IMR-90 (cell line): ENCODE measurements at regions not wholly inside any gene's neighbourhood (a gene's known extent, or its start where the extent isn't known, plus 50 kb on each side); places are given as distances from the start of the nearest gene placed in this dataset.

Source experiments
- ATAC-seq: fragments of 200-7000 bp; cut with Tn5 transposase; 2 replicates; pipeline ENCODE4 v1.9.1; 2020; ENCODE audit warnings: low read depth, mild to moderate bottlenecking, moderate library complexity
- BruUV-seq: library from RNA; stranded (reverse); fragments of 400-500 nt; replicated peaks from 2 replicates; lab custom pipeline; 2021; lab: Mats Ljungman, UMichigan
- CTCF ChIA-PET: fragments of 300-600 bp; formaldehyde crosslinking; extraction: SDS; loops from one replicate; lab custom pipeline; 2021; ENCODE audit warnings: antibody characterized with exemption; lab: Yijun Ruan, JAX
- POLR2A ChIA-PET: fragments of 300-600 bp; sonication (Branson Sonifier 250); formaldehyde crosslinking; loops from one replicate; lab custom pipeline; 2022; ENCODE audit warnings: antibody characterized with exemption; ENCODE audit not compliant: unreplicated experiment; lab: Charles Lee
- DNase-seq: peaks from one replicate; pipeline ENCODE4 v3.0.0; 2013
- H2AFZ ChIP-seq: replicated peaks from 2 replicates; pipeline ENCODE3; 2013; ENCODE audit warnings: low read length, mild to moderate bottlenecking; ENCODE audit not compliant: poor library complexity
- H2AK5ac ChIP-seq: 2 replicates; pipeline ENCODE4 v1.6.1; 2013; ENCODE audit warnings: low read depth, low read length, inconsistent platforms
- H2AK9ac ChIP-seq: replicated peaks from 2 replicates; pipeline ENCODE3; 2013; ENCODE audit warnings: mild to moderate bottlenecking, low read depth, low read length, moderate library complexity; ENCODE audit not compliant: poor library complexity
- H2BK120ac ChIP-seq: 2 replicates; pipeline ENCODE4 v1.6.1; 2013; ENCODE audit warnings: low read depth, low read length, inconsistent platforms
- H2BK15ac ChIP-seq: 3 replicates; pipeline ENCODE4 v1.6.1; 2013; ENCODE audit warnings: low read depth, low read length, inconsistent platforms
- H2BK20ac ChIP-seq: 2 replicates; pipeline ENCODE4 v1.6.1; 2013; ENCODE audit warnings: low read depth, mild to moderate bottlenecking, inconsistent platforms, low read length, moderate library complexity
- H2BK5ac ChIP-seq: 2 replicates; pipeline ENCODE4 v1.6.1; 2013; ENCODE audit warnings: mild to moderate bottlenecking, low read depth, low read length, inconsistent platforms; ENCODE audit not compliant: poor library complexity, severe bottlenecking
- H3K14ac ChIP-seq: replicated peaks from 2 replicates; pipeline ENCODE4 v1.6.1; 2013; ENCODE audit warnings: low read depth, low read length, inconsistent platforms
- H3K18ac ChIP-seq: 2 replicates; pipeline ENCODE4 v1.6.1; 2013; ENCODE audit warnings: low read depth, low read length, control low read depth
- H3K23ac ChIP-seq: 2 replicates; pipeline ENCODE4 v1.6.1; 2013; ENCODE audit warnings: low read depth, low read length, inconsistent platforms
- H3K27ac ChIP-seq: 2 replicates; pipeline ENCODE4 v1.5.1; 2013; ENCODE audit warnings: mild to moderate bottlenecking, control low read depth, low read length; ENCODE audit not compliant: insufficient read depth
- H3K27me3 ChIP-seq: 2 replicates; pipeline ENCODE4 v1.6.1; 2013; ENCODE audit warnings: low read length; ENCODE audit not compliant: control insufficient read depth, insufficient read depth
- H3K36me3 ChIP-seq: 2 replicates; pipeline ENCODE4 v1.6.1; 2013; ENCODE audit warnings: low read length, mixed read lengths; ENCODE audit not compliant: control insufficient read depth, insufficient read depth
- H3K4ac ChIP-seq: 2 replicates; pipeline ENCODE4 v1.6.1; 2013; ENCODE audit warnings: low read depth, low read length, inconsistent platforms
- H3K4me1 ChIP-seq: 2 replicates; pipeline ENCODE4 v1.6.1; 2013; ENCODE audit warnings: low read length, mixed read lengths; ENCODE audit not compliant: control insufficient read depth, insufficient read depth
- H3K4me2 ChIP-seq: 2 replicates; pipeline ENCODE4 v1.6.1; 2013; ENCODE audit warnings: low read depth, mild to moderate bottlenecking, control low read depth, low read length, moderate library complexity
- H3K4me3 ChIP-seq: 2 replicates; pipeline ENCODE4 v1.5.1; 2013; ENCODE audit warnings: low read depth, mild to moderate bottlenecking, control low read depth, low read length, moderate library complexity; ENCODE audit not compliant: insufficient read depth
- H3K56ac ChIP-seq: 2 replicates; pipeline ENCODE4 v1.6.1; 2013; ENCODE audit warnings: low read length, inconsistent platforms; ENCODE audit not compliant: insufficient read depth; ENCODE audit errors: extremely low read depth
- H3K79me1 ChIP-seq, 2 experiments: 2 replicates each; pipeline ENCODE4 v1.6.1; 2013; ENCODE audit warnings: low read length in 2 of 2, inconsistent platforms in 1 of 2, low read depth in 1 of 2
- H3K9ac ChIP-seq: 2 replicates; pipeline ENCODE4 v1.6.1; 2013; ENCODE audit warnings: low read depth, low read length, control low read depth
- H3K9me1 ChIP-seq: 2 replicates; pipeline ENCODE4 v1.6.1; 2013; ENCODE audit warnings: low read length, inconsistent platforms; ENCODE audit not compliant: insufficient read depth
- H3K9me3 ChIP-seq: 2 replicates; pipeline ENCODE4 v1.6.1; 2013; ENCODE audit warnings: low read length; ENCODE audit not compliant: control insufficient read depth, insufficient read depth
- H4K20me1 ChIP-seq: 2 replicates; pipeline ENCODE4 v1.6.1; 2013; ENCODE audit warnings: low read length, inconsistent platforms; ENCODE audit not compliant: insufficient read depth
- H4K5ac ChIP-seq: 2 replicates; pipeline ENCODE4 v1.6.1; 2013; ENCODE audit warnings: mild to moderate bottlenecking, low read depth, low read length, control low read depth
- H4K8ac ChIP-seq, 2 experiments: 2 replicates each; pipeline ENCODE4 v1.6.1; 2013; ENCODE audit warnings: low read depth in 2 of 2, low read length in 2 of 2, control low read depth in 1 of 2, inconsistent platforms in 1 of 2
- H4K91ac ChIP-seq: 2 replicates; pipeline ENCODE4 v1.6.1; 2013; ENCODE audit warnings: low read depth, low read length, inconsistent platforms; ENCODE audit not compliant: insufficient read depth
- BHLHE40 ChIP-seq: fragments of 150-350 bp; IDR thresholded peaks from 2 replicates; pipeline ENCODE4 v1.6.1; 2016; ENCODE audit warnings: mild to moderate bottlenecking, low read depth, low read length
- FOS ChIP-seq: fragments of 150-350 bp; IDR thresholded peaks from 2 replicates; pipeline ENCODE4 v1.6.1; 2016; ENCODE audit warnings: low read depth, low read length
- MAFK ChIP-seq: IDR thresholded peaks from 2 replicates; pipeline ENCODE4 v1.6.1; 2012; ENCODE audit warnings: low read depth, low read length, improper control_type of control experiment
- MXI1 ChIP-seq: IDR thresholded peaks from 2 replicates; pipeline ENCODE4 v1.6.1; 2012; ENCODE audit warnings: low read depth, mild to moderate bottlenecking, low read length, moderate library complexity, borderline replicate concordance
- POLR2A ChIP-seq: IDR thresholded peaks from 2 replicates; pipeline ENCODE4 v1.6.1; 2012; ENCODE audit warnings: mild to moderate bottlenecking, low read depth, low read length
- RAD21 ChIP-seq: IDR thresholded peaks from 2 replicates; pipeline ENCODE4 v1.6.1; 2012; ENCODE audit warnings: low read length, improper control_type of control experiment
- RCOR1 ChIP-seq: IDR thresholded peaks from 2 replicates; pipeline ENCODE4 v1.6.1; 2012; ENCODE audit warnings: mild to moderate bottlenecking, low read length, improper control_type of control experiment; ENCODE audit not compliant: insufficient replicate concordance
- WGBS, 2 experiments: methylation state at CpG; one replicate each; pipeline versions ENCODE4 v1.1.5 to v1.1.7; 2013; ENCODE audit warnings: missing lambda C conversion rate in 2 of 2; ENCODE audit not compliant: insufficient read length in 1 of 2; ENCODE audit errors: extremely low coverage in 2 of 2; 5-methylcytosine and 5-hydroxymethylcytosine counted together
- dilution Hi-C: fragments of 300-500 bp; cut with HindIII; formaldehyde crosslinking; loops from one replicate; pipeline ENCODE4 v1.14.3; 2018; ENCODE audit warnings: low sequenced_read_pairs; ENCODE audit not compliant: unreplicated experiment
- in situ Hi-C: fragments of 300-500 bp; cut with MboI; formaldehyde crosslinking; loops from 3 replicates; pipeline ENCODE4 v1.14.3; 2019; ENCODE audit warnings: low sequenced_read_pairs, inconsistent platforms, mixed read lengths
- intact Hi-C: fragments of 100-400 bp; cut with micrococcal nuclease; formaldehyde crosslinking; loops from 2 replicates; pipeline ENCODE4 v1.10.0; 2022
- TF ChIP-seq, protein P1 (sequence below): fragments of 150-350 bp; IDR thresholded peaks from 2 replicates; pipeline ENCODE4 v1.6.1; 2017; ENCODE audit warnings: mild to moderate bottlenecking, antibody characterized with exemption, low read length, low read depth
- TF ChIP-seq, protein P2 (sequence below): conservative IDR thresholded peaks from 2 replicates; pipeline ENCODE4 v1.5.1; 2012; ENCODE audit warnings: mild to moderate bottlenecking, low read depth, low read length, improper control_type of control experiment

DNA sequence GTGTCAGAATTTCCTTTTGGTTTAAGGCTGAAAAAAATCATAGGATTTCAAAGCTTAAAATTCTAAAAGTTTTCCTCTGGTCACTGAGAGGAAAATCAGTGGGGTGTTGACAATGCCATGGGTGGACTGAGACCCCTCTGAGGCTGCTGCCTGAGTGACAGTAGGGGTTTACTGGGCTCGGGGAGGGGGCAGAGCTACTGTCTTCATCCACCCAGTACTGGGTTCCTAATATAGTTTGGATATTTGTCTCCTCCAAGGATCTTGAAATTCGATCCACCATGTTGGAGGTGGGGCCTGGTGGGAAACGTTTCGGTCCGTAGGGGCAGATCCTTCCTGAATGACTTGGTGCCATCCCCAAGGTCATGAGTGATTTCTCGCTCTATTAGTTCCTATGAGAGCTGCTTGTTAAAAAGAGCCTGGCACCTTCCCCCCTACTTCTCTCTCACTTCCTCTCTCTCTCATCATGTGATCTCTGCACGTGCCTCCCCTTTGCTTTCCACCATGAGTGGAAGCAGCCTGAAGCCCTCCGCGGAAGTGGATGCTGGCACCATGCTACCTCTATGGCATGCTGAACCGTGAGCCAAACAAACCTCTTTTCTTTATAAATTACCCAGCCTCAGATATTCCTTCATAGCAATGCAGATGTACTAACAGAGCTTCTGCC lies 72.3 kb downstream of the MAP10 start:
- intact Hi-C loops, result no loop called here
- H4K20me1 ChIP-seq, result no peaks in the 10 kb centered on the region
- no peak overlapping the region for H4K5ac ChIP-seq

More for the DNA sequence above, 72.3 kb downstream of the MAP10 start:
- no peaks in the 10 kb centered on the region for H3K9me1 ChIP-seq
- dilution Hi-C loops (no loop called here), in situ Hi-C loops (no loop called here)
- H3K4me1 ChIP-seq, result no peaks in the 10 kb centered on the region; the same call in 1 of the 2 replicates
- no peak overlapping the region for H3K56ac ChIP-seq
- WGBS, 2 experiments, result no CpG with 5 or more reads among the region's 10 CpGs
- no peak overlapping the region for H4K8ac ChIP-seq
- no peak overlapping the region for H4K91ac ChIP-seq
- TF ChIP-seq RAD21 (no peak), BHLHE40 (no peak), MXI1 (no peak), MAFK (no peak), FOS (no peak), RCOR1 (no peak), POLR2A (no peak)
- TF ChIP-seq, protein P1, sequence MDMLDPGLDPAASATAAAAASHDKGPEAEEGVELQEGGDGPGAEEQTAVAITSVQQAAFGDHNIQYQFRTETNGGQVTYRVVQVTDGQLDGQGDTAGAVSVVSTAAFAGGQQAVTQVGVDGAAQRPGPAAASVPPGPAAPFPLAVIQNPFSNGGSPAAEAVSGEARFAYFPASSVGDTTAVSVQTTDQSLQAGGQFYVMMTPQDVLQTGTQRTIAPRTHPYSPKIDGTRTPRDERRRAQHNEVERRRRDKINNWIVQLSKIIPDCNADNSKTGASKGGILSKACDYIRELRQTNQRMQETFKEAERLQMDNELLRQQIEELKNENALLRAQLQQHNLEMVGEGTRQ, result no peak
- TF ChIP-seq, protein P2, sequence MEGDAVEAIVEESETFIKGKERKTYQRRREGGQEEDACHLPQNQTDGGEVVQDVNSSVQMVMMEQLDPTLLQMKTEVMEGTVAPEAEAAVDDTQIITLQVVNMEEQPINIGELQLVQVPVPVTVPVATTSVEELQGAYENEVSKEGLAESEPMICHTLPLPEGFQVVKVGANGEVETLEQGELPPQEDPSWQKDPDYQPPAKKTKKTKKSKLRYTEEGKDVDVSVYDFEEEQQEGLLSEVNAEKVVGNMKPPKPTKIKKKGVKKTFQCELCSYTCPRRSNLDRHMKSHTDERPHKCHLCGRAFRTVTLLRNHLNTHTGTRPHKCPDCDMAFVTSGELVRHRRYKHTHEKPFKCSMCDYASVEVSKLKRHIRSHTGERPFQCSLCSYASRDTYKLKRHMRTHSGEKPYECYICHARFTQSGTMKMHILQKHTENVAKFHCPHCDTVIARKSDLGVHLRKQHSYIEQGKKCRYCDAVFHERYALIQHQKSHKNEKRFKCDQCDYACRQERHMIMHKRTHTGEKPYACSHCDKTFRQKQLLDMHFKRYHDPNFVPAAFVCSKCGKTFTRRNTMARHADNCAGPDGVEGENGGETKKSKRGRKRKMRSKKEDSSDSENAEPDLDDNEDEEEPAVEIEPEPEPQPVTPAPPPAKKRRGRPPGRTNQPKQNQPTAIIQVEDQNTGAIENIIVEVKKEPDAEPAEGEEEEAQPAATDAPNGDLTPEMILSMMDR, result no peak
- no peaks in the 10 kb centered on the region for H3K36me3 ChIP-seq
- H3K9me3 ChIP-seq, result no peaks in the 10 kb centered on the region
- H2BK15ac ChIP-seq, result no peak overlapping the region
- BruUV-seq, result no TSS peak
- no peak overlapping the region for H3K4me2 ChIP-seq
- no peak overlapping the region for H3K4me3 ChIP-seq
- H3K14ac ChIP-seq, result no peak overlapping the region
- H3K23ac ChIP-seq, result no peak overlapping the region
- ChIA-PET POLR2A (no interaction called here), CTCF (no interaction called here)
- H2BK5ac ChIP-seq, result no peak overlapping the region
- no peak overlapping the region for H2AK9ac ChIP-seq
- DNase-seq (no peak), ATAC-seq (no peak)
- no peaks in the 10 kb centered on the region for H3K79me1 ChIP-seq
- H3K27ac ChIP-seq, result no peak overlapping the region
- no peak overlapping the region for H3K4ac ChIP-seq
- no peak overlapping the region for H2BK20ac ChIP-seq
- no peak overlapping the region for H3K18ac ChIP-seq
- H3K9ac ChIP-seq, result no peak overlapping the region
- H2AFZ ChIP-seq, result no peak overlapping the region
- no peak overlapping the region for H2AK5ac ChIP-seq
- H2BK120ac ChIP-seq, result no peak overlapping the region
- peaks cover 9% of the 10 kb centered on the region for H3K27me3 ChIP-seq
